DOHH2 (cell line): ENCODE measurements at regions not wholly inside any gene's neighbourhood (a gene's known extent, or its start where the extent isn't known, plus 50 kb on each side); places are given as distances from the start of the nearest gene placed in this dataset.

ENCODE experiments used
- H3F3A ChIP-seq: fragments of 200-600 bp; sonication (generic), shearing (Covaris generic); 2 replicates; pipeline ENCODE4 v1.6.0; 2016; ENCODE audit warnings: antibody characterized with exemption, mild to moderate bottlenecking; ENCODE audit not compliant: control insufficient read depth, insufficient read depth
- H3K27ac ChIP-seq: fragments of 200-600 bp; sonication (generic); 2 replicates; pipeline ENCODE4 v1.5.1; 2014; ENCODE audit warnings: low read depth, mild to moderate bottlenecking, low read length, moderate library complexity
- H3K27me3 ChIP-seq: fragments of 200-600 bp; sonication (generic); 2 replicates; pipeline ENCODE4 v1.6.1; 2014; ENCODE audit warnings: mild to moderate bottlenecking, low read length, mixed read lengths; ENCODE audit not compliant: control insufficient read depth
- H3K36me3 ChIP-seq: fragments of 200-600 bp; sonication (generic); 2 replicates; pipeline ENCODE4 v1.6.1; 2014; ENCODE audit warnings: mild to moderate bottlenecking, low read length, moderate library complexity, mixed read lengths; ENCODE audit not compliant: control insufficient read depth
- H3K4me1 ChIP-seq: fragments of 200-600 bp; sonication (generic); 2 replicates; pipeline ENCODE4 v1.6.1; 2014; ENCODE audit warnings: mild to moderate bottlenecking, low read length, mixed read lengths; ENCODE audit not compliant: control insufficient read depth
- H3K4me2 ChIP-seq: fragments of 200-600 bp; sonication (generic); 2 replicates; pipeline ENCODE4 v1.6.0; 2014; ENCODE audit warnings: mild to moderate bottlenecking, low read length, moderate library complexity
- H3K4me3 ChIP-seq: fragments of 200-600 bp; sonication (generic); 2 replicates; pipeline ENCODE4 v1.5.1; 2014; ENCODE audit warnings: mild to moderate bottlenecking, low read length, mixed read lengths
- H3K79me2 ChIP-seq: fragments of 200-600 bp; sonication (generic); 2 replicates; pipeline ENCODE4 v1.6.1; 2014; ENCODE audit warnings: mild to moderate bottlenecking, low read length, mixed read lengths; ENCODE audit not compliant: control insufficient read depth
- H3K9me2 ChIP-seq: fragments of 200-600 bp; sonication (generic); replicated peaks from 2 replicates; pipeline ENCODE4 v1.6.1; 2014; ENCODE audit warnings: mild to moderate bottlenecking, low read length, mixed read lengths; ENCODE audit not compliant: control insufficient read depth
- H3K9me3 ChIP-seq: fragments of 200-600 bp; sonication (generic); 2 replicates; pipeline ENCODE4 v1.6.1; 2014; ENCODE audit warnings: antibody characterized with exemption, low read length, mixed read lengths; ENCODE audit not compliant: control insufficient read depth, insufficient read depth
- H4K20me1 ChIP-seq: fragments of 200-600 bp; sonication (generic); 2 replicates; pipeline ENCODE4 v1.6.0; 2014; ENCODE audit warnings: low read depth, mild to moderate bottlenecking, antibody characterized with exemption, low read length, moderate library complexity; ENCODE audit not compliant: control insufficient read depth, insufficient read depth
- EZH2phosphoT487 ChIP-seq: fragments of 200-600 bp; sonication (generic); IDR thresholded peaks from 2 replicates; pipeline ENCODE4 v1.6.1; 2017; ENCODE audit warnings: borderline replicate concordance, mild to moderate bottlenecking, antibody characterized with exemption, low read length, moderate library complexity, mixed read lengths
- TF ChIP-seq, protein P1 (sequence below): fragments of 200-600 bp; sonication (generic); IDR thresholded peaks from one replicate; pipeline ENCODE4 v1.5.1; 2014; ENCODE audit warnings: antibody characterized with exemption, mild to moderate bottlenecking, low read depth, low read length; ENCODE audit not compliant: poor library complexity, severe bottlenecking

- no peaks in the 10 kb centered on the region for H3F3A ChIP-seq
- no peak overlapping the region for H3K4me3 ChIP-seq
- no peak overlapping the region for H3K4me2 ChIP-seq
- no peaks in the 10 kb centered on the region for H3K4me1 ChIP-seq
- no peaks in the 10 kb centered on the region for H4K20me1 ChIP-seq
- no peaks in the 10 kb centered on the region for H3K79me2 ChIP-seq
- H3K27ac ChIP-seq: no peak overlapping the region
- TF ChIP-seq, protein P1, sequence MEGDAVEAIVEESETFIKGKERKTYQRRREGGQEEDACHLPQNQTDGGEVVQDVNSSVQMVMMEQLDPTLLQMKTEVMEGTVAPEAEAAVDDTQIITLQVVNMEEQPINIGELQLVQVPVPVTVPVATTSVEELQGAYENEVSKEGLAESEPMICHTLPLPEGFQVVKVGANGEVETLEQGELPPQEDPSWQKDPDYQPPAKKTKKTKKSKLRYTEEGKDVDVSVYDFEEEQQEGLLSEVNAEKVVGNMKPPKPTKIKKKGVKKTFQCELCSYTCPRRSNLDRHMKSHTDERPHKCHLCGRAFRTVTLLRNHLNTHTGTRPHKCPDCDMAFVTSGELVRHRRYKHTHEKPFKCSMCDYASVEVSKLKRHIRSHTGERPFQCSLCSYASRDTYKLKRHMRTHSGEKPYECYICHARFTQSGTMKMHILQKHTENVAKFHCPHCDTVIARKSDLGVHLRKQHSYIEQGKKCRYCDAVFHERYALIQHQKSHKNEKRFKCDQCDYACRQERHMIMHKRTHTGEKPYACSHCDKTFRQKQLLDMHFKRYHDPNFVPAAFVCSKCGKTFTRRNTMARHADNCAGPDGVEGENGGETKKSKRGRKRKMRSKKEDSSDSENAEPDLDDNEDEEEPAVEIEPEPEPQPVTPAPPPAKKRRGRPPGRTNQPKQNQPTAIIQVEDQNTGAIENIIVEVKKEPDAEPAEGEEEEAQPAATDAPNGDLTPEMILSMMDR: no peak
- no peak for TF ChIP-seq EZH2phosphoT487
- no peaks in the 10 kb centered on the region for H3K36me3 ChIP-seq
- H3K9me2 ChIP-seq: no peaks in the 10 kb centered on the region
- no peaks in the 10 kb centered on the region for H3K27me3 ChIP-seq
- no peaks in the 10 kb centered on the region for H3K9me3 ChIP-seq
Observed at GRCh38 chr3:117622171-117622841, 912.7 kb downstream of the TUSC7 start.

DNA sequence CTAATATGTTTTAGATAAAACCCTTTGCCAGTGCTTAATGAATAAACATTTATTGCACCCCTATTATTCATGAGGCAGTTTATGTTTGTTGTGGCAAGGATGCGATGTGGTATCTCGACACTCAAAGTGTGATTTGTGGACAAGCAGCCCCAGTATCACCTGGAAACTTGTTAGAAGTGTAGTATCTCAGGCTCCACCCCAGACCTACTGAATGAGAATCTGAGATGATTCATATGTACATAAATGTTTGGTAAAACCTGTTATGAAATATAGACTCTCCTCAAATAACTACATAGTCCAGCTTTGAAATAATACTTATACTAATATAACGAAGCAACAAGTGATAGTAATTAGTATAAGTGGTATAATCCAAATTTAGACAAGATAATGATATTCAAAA, 914.8 kb downstream of the TUSC7 start:
- Histone ChIP-seq H3K36me3 (no peaks in the 10 kb centered on the region), H3F3A (no peaks in the 10 kb centered on the region), H3K4me1 (no peaks in the 10 kb centered on the region), H3K9me2 (no peaks in the 10 kb centered on the region), H4K20me1 (no peaks in the 10 kb centered on the region), H3K79me2 (no peaks in the 10 kb centered on the region), H3K4me3 (no peak overlapping the region), H3K27me3 (no peaks in the 10 kb centered on the region), H3K4me2 (no peak overlapping the region), H3K9me3 (no peaks in the 10 kb centered on the region), H3K27ac (no peak overlapping the region)
- TF ChIP-seq EZH2phosphoT487: no peak
- TF ChIP-seq, protein P1: no peak

GRCh38 chr3:117625174-117625573, 915.6 kb downstream of the TUSC7 start:
- Histone ChIP-seq H3K27ac (no peak overlapping the region), H3K9me2 (no peaks in the 10 kb centered on the region), H4K20me1 (no peaks in the 10 kb centered on the region), H3K4me2 (no peak overlapping the region), H3F3A (no peaks in the 10 kb centered on the region), H3K79me2 (no peaks in the 10 kb centered on the region), H3K4me3 (no peak overlapping the region), H3K4me1 (no peaks in the 10 kb centered on the region), H3K27me3 (no peaks in the 10 kb centered on the region), H3K9me3 (no peaks in the 10 kb centered on the region), H3K36me3 (no peaks in the 10 kb centered on the region)
- TF ChIP-seq EZH2phosphoT487: no peak
- TF ChIP-seq, protein P1: no peak
